ENCODE measurements at regions not wholly inside any gene's neighbourhood (a gene's known extent, or its start where the extent isn't known, plus 50 kb on each side); places are given as distances from the start of the nearest gene placed in this dataset.
"Not testable (repeated sequence)": the region's sequence is repeated elsewhere in the genome, so short reads cannot be mapped to it uniquely, and the experiment has no call there.

GRCh38 chr11:134660416-134660815 lies 248.4 kb upstream of the B3GAT1 start:
- no peak for DNase-seq

DNA sequence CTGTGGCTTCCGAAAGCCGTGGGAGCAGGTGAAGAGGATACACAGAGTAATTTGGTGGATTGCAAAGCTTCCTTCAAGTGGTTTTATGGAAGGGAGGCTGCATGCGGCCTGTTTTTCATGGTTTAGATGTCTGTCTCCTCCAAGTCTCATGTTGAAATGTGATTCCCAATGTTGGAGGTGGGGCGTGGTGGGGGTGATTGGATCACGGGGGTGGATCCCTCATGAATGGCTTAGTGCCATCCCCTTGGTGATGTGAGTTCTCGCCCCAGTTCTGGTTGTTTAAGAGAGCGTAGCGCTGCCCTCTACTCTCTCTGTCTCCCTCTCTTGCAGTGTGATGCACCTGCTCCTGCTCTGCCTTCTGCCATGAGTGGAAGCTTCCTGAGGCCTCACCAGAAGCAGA lies 247.8 kb upstream of the B3GAT1 start:
- DNase-seq = no peak

- no peak for DNase-seq
Observed at GRCh38 chr11:134658481-134659225, 246.6 kb upstream of the B3GAT1 start.

DNA sequence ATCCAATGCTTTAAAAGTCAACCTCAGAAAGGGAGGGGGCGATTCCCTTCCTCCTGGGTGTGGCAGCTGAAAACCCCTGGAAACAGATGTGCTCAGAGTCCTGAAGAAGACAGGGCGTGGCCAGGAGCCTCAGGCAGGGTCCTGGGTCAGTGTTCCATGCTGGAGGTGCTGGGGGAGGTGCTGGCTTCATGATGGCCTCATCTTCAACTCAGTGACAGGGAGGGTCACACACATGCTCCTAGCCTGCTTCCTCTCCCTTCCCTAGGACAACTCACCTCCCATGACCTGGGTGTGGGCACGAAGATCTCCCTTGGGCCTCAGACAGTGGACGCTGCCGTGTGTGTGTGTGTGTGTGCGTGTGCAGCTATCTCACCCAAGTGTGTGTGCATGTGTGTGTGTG lies 245.6 kb upstream of the B3GAT1 start:
- no peak for DNase-seq

DNA sequence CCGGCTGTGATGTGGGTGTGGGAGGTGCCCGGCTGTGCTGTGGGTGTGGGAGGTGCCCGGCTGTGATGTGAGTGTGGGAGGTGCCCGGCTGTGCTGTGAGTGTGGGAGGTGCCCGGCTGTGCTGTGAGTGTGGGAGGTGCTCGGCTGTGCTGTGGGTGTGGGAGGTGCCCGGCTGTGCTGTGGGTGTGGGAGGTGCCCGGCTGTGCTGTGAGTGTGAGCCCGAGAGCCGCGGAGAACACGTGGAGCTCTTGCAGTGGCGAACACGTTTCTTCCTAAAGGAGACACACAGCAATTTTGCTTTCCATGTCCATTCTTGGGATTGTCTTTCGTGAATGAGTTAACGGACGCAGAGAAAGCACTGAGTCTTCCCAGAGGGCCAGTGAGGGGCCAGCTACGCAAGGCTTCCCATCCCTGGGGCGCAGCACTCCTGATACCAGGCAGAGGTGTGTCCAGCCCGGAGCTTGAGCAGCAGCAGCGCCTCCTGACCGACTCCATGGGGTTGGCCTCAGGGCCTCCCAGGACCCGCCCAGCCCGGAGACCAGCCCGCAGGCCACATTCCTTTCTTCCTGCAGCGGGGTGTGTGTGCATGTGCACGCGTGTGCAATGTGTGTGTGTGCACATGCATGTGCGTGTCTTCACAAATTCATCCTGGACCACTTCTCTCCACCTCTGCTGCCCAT lies 245.0 kb upstream of the B3GAT1 start:
- DNase-seq = no peak

GRCh38 chr11:134656086-134656840 lies 244.2 kb upstream of the B3GAT1 start:
- DNase-seq = not testable (repeated sequence)

DNA sequence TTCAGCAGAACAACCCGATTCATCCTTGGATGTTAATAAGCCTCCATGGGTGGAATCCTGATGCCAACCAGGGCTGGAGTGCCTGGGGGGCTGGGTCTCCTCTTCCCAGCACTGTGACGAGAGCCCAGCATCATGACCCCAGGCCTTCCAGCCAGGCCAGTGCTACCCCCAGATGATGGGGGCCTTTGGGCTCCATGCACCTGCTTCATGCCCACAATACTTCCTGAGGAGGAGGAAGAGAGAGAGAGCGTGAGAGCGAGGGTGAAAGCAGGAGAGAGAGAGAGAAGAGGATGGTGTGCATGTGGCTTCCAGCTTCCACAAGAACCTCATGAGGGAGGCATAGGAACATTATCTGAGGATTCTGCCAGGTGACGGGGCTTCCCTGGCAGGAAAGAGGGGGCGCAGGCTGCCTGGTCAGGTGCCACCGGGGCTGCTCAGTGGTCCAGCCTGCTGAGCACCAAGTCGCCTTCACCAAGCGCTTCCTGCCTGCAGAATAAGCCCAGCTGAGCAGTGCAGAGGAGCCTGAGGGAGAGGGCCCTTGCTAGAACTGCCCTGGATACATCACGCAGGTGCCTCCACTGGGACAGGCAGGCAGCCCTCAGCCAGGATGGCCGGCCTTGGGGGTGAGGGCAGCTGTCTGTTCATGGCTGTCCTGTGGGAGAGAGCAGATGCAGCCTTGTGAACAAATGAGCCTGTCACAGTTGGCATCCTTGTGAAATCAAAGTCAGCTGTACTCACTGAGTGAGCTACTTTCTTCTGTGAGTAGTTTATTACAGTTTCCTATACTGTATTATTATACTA lies 243.3 kb upstream of the B3GAT1 start:
- no peak for DNase-seq

DNA sequence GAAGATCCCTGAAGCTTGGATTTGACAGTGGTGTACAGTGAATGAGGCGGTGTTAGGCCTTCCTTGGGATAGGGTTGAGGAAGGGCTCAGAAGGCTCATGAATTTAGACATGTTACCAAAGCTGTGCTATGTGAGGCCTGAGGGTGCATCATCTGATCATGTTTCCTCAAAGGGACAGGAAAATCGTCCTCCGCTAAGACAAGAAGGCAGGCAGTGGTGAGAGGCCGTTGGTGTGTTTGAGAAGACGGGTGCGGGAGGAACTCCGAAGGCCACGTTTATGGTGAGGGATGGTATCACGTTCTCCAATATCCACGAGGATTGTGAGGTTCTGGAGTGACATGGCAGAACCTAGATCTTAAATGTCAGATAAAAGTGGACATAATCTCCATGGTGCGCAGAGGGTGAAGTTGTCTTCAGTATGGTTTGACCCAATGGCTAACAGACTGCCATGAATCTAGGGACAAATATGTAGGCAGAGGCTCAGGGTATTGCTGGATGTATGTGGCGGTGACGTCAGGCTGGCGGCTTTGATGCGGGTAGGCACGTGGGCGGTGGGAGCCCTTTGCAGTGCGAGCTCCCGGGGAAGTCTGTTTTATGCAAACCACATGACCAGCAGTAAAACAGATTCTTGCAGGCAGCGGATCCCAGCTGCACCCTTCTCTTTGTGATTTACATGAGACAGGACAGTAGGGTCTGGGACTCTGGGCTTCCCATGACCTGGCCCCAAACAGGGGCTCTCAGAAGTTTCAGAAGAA lies 242.3 kb upstream of the B3GAT1 start:
- DNase-seq = peak; percentile 5

DNA sequence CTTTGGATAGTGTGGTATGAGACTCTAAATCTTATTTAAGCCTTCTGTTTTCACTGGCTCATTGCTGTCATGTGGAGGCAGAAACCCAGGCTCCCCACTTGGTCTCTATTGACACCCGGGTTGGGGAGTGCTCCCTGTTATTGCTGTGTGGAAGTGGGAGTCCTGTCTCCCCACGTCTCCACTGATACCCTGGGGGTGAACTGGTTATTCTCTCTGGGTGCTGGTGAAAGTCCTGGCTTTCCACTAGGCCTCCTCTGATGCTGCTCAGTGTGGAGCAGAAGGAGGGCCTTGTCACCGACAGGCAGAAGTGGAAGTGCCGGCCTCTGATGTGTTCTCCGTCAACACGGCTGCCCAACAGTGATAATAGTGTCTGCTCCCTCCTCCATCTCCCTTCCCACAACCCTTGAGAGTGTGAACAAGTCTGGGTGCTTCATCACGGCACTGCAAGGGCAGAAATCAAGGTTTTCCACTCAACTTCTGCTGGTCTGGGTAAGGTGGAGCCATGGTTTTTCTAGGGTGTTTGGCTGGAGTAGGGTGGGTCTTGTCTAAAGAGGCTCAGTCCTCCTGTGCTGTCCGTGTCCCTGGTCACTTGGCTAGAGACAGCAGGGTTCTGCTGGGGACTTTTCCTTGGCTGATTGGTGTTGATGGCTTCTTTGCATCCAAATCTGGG lies 240.7 kb upstream of the B3GAT1 start:
- DNase-seq = no peak

DNA sequence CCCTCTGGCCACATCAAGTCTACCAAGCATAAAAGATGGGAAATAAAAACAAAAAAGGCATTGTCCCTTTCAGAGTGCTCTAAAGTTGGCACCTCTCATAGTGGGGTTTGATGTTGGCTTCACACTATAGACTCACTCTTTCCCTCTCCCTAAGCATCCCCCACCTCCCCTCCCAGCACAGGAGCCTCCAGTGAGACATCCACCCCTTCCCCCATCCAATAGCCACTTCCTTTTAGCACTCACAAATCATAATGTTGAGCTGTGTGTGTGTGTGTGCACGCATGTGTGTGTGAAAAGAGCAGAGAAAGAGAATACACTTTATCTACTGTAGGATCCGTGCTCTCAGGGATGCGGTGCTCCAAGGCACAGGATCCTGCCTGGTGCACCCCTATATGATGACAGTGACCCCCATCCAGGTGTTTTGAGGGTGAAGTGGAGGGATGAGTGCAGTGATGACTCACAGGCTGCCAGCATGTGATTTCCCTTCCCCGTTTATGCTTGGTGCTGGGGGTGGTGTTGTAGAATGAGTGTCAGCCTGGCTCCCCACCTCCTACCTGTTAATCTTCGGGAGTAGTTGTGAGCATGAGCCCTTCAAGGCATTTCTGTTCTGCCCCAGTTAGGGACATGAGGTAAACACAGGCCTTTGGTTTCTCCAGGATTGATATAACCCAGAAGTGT lies 235.2 kb upstream of the B3GAT1 start:
- DNase-seq = no peak

- no peak for DNase-seq
Observed at GRCh38 chr11:134646561-134646960, 234.5 kb upstream of the B3GAT1 start.

- DNase-seq = no peak
Observed at GRCh38 chr11:134645576-134645975, 233.5 kb upstream of the B3GAT1 start.

DNA sequence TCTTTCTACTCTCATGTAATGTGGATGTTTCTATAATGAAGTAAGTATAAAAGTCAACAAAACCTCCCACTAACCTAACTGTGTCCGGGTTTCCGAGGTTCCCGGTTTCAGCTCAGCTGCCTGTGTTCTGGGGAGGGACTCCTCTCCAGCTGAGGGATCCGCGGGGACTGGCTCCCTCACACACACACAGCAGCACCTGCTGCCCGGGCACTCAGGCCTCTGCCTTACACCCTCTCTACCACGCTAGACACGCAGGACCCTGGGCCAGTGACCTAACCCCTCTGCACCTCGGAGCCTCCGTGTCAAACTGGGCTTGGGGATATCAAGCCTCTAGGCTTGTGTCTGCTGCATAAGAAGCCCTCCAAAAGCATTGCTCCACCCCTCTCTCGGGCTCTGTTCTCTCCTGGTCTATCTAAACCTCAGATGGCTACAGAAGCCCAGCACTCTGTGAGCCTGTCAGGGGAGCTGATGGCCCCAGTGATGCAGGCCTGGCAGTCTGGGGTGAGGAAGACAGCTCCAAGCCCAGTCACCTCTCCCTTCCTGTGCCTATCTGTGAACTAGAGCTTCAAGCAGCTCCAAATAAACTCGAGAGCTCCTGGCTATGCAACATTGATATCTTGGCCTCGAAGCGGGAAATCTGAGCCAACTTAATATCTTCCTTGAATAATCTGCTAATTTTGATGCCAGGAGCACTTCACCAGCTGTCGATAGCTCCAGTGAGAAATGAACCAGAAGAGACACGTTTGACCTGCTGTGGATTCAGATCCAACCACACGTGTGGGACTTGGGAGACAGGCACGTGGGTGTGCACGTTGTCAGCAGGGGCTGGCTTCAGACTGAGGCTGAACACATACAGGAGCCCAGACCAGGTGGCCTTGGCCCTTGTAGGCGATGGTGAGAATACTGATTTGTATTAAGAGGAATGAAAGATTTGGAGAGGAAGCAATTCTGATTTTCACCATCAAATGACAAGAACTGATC lies 232.7 kb upstream of the B3GAT1 start:
- no peak for DNase-seq

DNA sequence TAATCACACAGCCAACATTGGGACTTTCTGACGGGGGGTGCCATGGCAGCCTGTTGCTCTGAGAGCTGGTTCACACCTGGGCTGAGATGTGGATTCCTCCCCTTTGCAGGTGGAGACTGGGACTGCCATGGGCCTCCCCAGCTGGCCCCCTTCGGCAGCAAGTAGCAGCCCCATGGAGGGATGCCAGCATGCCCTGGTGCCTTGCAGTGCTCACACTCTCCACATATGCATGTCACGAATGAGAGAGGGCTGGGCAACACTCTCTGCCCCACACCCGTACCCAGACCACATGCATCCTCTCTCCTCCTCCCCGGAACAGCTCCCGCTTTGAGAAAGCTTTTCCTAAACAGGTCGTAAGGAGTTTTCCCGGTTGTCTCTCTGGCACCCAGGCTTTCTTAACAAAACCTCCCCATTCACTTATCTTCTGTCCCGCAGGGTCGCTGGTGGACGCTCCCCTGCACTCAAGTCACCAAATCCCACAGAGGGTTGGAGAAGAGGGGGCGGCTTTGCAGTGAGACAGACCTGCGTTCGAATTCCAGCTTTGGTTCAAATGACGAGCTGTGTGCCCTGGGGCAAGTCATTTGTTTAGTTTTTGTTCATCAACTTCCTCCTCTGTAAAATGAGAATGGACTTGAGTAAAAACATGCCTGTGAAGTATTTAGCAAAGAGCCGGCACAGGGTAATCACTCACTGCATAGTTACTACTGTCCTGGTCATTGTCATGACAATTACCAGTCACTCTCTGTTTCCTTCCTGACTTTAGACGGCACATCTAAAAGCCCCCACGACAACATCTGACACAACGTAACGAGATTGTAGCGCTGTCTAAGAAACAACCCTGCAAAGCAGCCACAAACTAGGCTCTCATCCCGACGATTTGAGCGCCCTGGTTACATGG lies 231.3 kb upstream of the B3GAT1 start:
- no peak for DNase-seq

DNA sequence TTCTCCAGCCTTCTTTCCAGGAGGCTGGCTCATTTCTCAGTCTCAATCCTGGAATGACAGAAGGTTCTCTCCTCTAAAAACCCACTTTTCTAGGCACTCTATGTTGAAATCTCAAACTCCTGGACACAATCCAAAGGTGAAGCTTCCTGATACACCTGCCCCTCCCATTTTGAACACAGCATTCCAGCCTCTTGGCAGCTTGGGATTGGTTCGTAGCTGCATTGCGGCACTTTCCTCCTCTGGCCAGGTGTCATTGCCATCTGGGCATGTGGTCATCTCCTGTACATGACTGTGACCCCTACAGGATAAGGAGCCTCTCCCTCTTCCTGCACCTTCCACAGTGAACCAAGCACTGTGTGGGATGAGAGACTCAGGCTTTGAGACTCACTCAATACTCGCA lies 230.2 kb upstream of the B3GAT1 start:
- no peak for DNase-seq

DNA sequence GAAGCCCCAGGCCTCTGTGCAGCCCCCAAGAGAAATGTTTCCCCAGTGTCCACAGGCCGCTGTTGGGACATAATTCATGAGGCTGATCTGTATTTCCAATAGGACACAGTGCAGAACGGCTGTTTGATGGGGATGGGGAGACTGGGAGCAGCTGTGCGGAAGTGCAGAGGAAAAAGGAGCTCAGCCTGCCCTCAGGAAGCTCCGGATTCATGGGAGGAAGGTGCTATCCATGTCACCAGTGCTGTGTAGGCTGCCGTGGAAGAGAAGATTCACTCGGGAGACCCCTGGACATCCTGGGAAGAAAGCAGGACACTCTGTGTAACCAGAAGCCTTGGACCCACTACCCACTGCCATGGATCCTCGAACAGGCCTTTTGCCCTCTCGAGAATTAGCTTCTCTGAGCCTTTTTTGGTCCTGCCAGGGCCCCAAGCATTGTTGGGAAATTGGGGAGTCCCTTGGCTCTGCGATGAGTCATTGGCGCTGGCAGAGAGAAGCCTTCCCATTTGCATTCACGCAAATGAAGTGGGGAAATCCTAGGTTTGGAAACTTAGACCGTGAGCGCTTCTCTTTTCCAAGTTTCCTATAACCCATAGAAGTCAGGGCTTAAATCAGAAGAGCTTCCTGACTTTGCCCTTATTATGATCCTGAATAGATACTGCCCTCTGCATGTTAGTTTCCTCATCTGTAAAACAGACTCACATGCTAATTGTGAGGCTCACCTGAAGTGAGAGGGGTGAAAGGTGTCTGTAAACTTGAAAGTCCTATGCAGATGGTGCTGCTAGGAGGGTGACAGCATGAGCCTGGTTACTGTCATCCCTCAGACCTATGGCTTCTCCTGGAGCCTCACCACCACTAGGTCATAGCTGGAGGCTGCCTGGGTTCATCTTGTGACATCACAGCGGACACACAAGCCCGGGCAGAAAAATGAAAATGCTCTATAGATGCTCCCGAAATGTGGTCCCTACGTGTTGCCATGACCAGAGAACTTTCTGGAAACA lies 229.2 kb upstream of the B3GAT1 start:
- no peak for DNase-seq

GRCh38 chr11:134640536-134640935 lies 228.5 kb upstream of the B3GAT1 start:
- no peak for DNase-seq
